ENCODE measurements at regions not wholly inside any gene's neighbourhood (a gene's known extent, or its start where the extent isn't known, plus 50 kb on each side); places are given as distances from the start of the nearest gene placed in this dataset.

- TF ChIP-seq CTCF (IDR thresholded peaks at IDR 0.05; ENCODE audit: insufficient read depth, low read depth, low read length, missing control alignments) = no peak
- no peak overlapping the region for H3K4me3 ChIP-seq (ENCODE audit: low read length)
- no peak for DNase-seq (ENCODE audit: low read depth)
Observed at GRCh38 chr22:48976556-48977535, 850.8 kb downstream of the BRD1 start.

GRCh38 chr22:48975886-48976285 is 851.8 kb downstream of the BRD1 start:
- no peak for TF ChIP-seq CTCF (IDR thresholded peaks at IDR 0.05; ENCODE audit: insufficient read depth, low read depth, low read length, missing control alignments)
- no peak overlapping the region for H3K4me3 ChIP-seq (ENCODE audit: low read length)
- DNase-seq (ENCODE audit: low read depth) = no peak

GRCh38 chr22:48975316-48975741 is 852.3 kb downstream of the BRD1 start:
- TF ChIP-seq CTCF (IDR thresholded peaks at IDR 0.05; ENCODE audit: insufficient read depth, low read depth, low read length, missing control alignments) = no peak
- no peak for DNase-seq (ENCODE audit: low read depth)
- no peak overlapping the region for H3K4me3 ChIP-seq (ENCODE audit: low read length)

GRCh38 chr22:48974443-48975315 is 853.0 kb downstream of the BRD1 start:
- no peak for DNase-seq (ENCODE audit: low read depth)
- no peak overlapping the region for H3K4me3 ChIP-seq (ENCODE audit: low read length)
- no peak for TF ChIP-seq CTCF (IDR thresholded peaks at IDR 0.05; ENCODE audit: insufficient read depth, low read depth, low read length, missing control alignments)

GRCh38 chr22:48973694-48974041 is 854.0 kb downstream of the BRD1 start:
- no peak overlapping the region for H3K4me3 ChIP-seq (ENCODE audit: low read length)
- no peak for DNase-seq (ENCODE audit: low read depth)
- no peak for TF ChIP-seq CTCF (IDR thresholded peaks at IDR 0.05; ENCODE audit: insufficient read depth, low read depth, low read length, missing control alignments)

GRCh38 chr22:48972979-48973693 is 854.5 kb downstream of the BRD1 start:
- H3K4me3 ChIP-seq (ENCODE audit: low read length) = no peak overlapping the region
- TF ChIP-seq CTCF (IDR thresholded peaks at IDR 0.05; ENCODE audit: insufficient read depth, low read depth, low read length, missing control alignments) = no peak
- DNase-seq (ENCODE audit: low read depth) = no peak

All from epithelial cell of esophagus (primary cell).